22Rv1 (cell line): ENCODE measurements at regions not wholly inside any gene's neighbourhood (a gene's known extent, or its start where the extent isn't known, plus 50 kb on each side); places are given as distances from the start of the nearest gene placed in this dataset.

Experiments used
- H3K27ac ChIP-seq: fragments of 450-650 bp; 2 replicates; pipeline ENCODE4 v1.5.1; 2017
- CTCF ChIP-seq: fragments of 450-650 bp; IDR thresholded peaks from 2 replicates; pipeline ENCODE4 v1.5.1; 2017; ENCODE audit warnings: mild to moderate bottlenecking
- ZFX ChIP-seq: fragments of 450-650 bp; IDR thresholded peaks from 2 replicates; pipeline ENCODE4 v1.6.1; 2017; ENCODE audit warnings: antibody characterized with exemption, borderline replicate concordance

- no peak overlapping the region for H3K27ac ChIP-seq
- TF ChIP-seq CTCF: no peak
These were observed 397.6 kb downstream of the NUAK1 start for GRCh38 chr12:105740970-105741725.

- H3K27ac ChIP-seq: no peak overlapping the region
- TF ChIP-seq CTCF (no peak), ZFX (no peak)
These were observed 396.8 kb downstream of the NUAK1 start for GRCh38 chr12:105741786-105742566.

GRCh38 chr12:105742567-105742874 is 396.2 kb downstream of the NUAK1 start:
- no peak overlapping the region for H3K27ac ChIP-seq
- TF ChIP-seq CTCF (no peak), ZFX (no peak)

- no peak for TF ChIP-seq CTCF
- no peak overlapping the region for H3K27ac ChIP-seq
These were observed 394.2 kb downstream of the NUAK1 start for GRCh38 chr12:105744371-105745058.

GRCh38 chr12:105745811-105746210 is 392.9 kb downstream of the NUAK1 start:
- TF ChIP-seq CTCF (no peak), ZFX (no peak)

GRCh38 chr12:105748806-105749600 is 389.8 kb downstream of the NUAK1 start:
- H3K27ac ChIP-seq: no peak overlapping the region
- TF ChIP-seq CTCF (no peak), ZFX (no peak)

More at GRCh38 chr12:105745811-105746210, 392.9 kb downstream of the NUAK1 start:
- H3K27ac ChIP-seq: no peak overlapping the region
